Endothelial cell of hepatic sinusoid (primary cell): ENCODE measurements at regions not wholly inside any gene's neighbourhood (a gene's known extent, or its start where the extent isn't known, plus 50 kb on each side); places are given as distances from the start of the nearest gene placed in this dataset.

Experiments used
- in situ Hi-C: cut with HindIII; loops from 2 replicates; pipeline ENCODE4 v1.10.0; 2017; ENCODE audit warnings: low sequenced_read_pairs

DNA sequence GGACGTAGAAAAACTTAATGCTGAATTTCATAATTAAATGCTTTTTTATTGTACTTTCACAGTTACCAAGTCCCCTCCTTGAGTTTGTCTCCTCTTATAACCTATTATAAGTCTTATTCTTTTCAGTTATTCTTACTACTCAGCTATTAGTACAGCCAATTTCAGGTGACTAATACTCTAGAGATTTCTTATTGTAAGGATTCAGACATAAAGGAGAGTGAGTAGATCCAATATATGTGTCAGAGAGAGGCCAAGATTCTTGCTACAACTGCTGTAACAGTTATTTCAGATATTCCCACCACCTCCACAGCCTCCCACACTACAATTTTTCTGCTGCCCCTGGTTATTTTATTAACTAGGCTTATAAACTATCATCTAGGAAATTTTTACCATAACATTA lies 274.5 kb downstream of the GPAT3 start:
- in situ Hi-C loops, result no loop called here

DNA sequence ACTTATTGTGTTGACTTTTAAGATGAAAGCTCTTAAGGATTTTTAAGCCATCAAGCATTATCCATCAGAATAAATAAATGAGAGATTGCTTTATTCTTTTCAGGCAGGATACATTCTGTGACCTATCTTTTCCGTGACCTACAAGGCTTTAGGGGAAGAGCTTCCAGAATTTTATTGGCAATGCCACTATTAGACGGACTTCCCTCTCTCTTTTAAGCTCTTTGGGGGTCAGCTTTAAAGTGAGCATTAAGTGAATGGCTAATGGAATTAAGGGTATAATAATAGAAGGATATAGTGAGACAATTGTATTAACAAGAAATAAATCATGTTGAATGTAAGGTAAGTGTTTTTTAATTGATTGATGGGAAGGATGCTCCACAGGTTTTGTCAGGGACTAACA lies 273.7 kb downstream of the GPAT3 start:
- in situ Hi-C loops, result no loop called here

DNA sequence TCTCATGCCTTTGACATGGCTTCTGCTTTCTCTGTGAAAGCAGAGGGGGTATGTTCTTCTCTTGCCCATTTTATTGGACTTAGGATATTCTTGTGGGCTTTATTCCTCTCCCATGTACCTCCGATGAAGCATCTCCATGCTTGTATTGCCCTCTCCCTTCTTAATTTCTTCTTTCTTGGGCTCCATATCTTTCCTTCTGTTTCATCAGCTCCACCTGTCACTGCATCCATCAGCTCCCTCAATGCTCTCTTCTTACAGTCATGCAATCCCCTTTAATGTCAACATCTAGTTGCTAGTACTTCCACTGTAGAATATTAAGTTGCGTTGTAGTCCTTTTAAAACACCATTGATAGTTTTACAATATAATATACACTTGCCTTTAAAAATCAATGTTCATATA lies 257.6 kb downstream of the GPAT3 start:
- in situ Hi-C loops, result no loop called here

DNA sequence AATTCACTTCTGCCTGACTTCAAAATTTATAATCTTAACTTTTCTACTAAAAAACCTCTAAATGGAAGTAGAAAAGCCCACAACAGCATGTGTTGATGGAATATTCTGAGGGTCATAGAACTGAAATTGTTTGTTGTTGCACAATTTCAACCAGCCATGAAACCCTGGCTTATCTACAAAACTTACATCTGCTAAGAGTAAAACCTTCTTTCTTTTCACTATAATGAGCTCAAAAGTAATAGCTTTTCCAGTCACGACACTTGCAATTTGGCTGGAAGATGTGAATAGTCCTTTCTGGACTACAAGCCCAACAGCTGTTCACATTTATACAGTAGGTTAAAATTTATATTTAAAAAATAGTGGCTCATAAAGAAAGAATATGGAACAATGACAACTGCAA lies 250.0 kb downstream of the GPAT3 start:
- in situ Hi-C loops, result no loop called here

DNA sequence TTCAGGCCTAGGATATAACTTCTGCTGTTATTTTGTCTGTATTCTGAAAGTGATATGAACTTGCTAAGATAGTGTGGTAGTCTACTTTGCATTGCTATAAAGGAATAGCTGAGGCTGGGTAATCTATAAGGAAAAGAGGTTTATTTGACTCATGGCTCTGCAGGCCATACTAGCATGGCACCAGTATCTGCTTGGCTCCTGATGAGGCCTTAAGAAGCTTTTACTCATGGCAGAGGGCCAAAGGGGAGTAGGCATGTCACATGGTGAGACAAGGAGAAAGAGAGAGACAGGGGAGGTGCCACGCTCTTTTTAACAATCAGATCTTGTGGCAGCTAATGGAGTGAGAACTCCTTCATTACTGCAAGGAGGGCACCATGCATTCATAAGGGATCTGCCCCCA lies 247.3 kb downstream of the GPAT3 start:
- in situ Hi-C loops, result no loop called here

DNA sequence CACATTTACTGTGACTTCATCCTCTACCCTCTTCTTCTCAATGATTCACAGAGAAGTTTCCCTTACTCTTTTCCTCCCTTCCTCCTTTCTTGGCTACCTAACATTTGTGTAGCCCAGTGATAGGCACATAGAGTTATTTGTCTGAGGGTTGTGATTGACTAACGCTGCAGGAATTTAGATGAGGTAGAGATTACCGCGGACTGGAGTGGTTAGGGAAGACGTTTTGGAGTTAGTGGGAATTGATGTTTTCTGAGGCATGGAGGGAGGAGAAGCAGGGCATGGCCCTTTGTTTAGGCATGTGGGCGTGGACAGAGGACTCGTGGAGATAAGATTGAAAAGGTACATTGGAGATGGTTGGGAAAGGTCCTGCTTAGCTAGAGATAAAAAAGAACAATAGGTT lies 246.7 kb downstream of the GPAT3 start:
- in situ Hi-C loops, result no loop called here

DNA sequence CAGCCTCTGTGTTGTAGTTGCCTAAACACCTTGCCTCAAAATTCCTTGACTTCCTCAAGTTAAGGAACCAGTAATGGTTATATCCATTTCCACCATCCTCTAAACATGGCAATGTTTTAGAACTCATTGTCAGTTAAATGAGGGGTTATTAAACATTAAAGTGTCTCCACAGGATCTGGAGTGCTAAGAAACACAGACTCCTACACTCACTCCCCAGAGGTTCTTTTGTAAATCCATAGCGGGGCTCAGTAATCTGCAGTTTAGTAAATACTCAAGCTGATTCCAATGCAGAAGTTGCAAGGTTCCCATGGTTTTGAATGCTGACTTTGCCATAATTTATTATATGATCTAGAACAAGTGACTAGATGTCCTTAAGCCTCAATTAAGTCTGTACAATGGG lies 245.5 kb downstream of the GPAT3 start:
- in situ Hi-C loops, result no loop called here

DNA sequence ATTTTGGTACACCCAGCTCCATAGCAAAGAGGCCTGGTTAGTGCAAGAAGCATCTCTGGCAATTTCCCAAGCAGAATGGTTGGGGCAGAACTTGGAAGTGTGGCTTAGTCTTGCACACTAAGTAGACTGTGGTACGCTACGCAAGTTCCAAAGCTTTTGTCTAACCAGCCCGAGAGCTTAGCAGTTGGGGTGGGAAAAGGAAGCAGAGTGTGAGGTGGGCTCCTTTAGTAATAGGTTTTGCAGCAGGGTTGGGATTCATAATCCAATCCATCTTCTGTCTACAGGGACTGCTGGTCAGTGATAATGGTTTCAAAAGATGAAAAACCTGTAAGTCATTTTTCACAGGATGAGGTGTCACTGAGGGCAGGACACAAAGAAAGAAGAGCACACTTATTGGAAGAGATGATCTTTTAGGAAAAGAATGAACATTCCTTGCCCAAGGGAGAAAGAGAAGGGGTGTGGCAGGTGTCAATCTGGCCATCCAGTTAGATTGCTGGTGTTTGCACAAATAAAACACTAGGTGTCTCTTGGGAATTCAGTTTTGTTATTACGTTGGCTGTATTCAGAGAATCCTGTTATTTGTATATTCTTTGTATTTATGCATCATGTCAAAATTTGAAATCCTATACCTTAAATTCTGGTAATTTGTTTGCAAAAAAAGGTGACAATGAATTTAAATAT lies 244.3 kb downstream of the GPAT3 start:
- in situ Hi-C loops, result no loop called here

DNA sequence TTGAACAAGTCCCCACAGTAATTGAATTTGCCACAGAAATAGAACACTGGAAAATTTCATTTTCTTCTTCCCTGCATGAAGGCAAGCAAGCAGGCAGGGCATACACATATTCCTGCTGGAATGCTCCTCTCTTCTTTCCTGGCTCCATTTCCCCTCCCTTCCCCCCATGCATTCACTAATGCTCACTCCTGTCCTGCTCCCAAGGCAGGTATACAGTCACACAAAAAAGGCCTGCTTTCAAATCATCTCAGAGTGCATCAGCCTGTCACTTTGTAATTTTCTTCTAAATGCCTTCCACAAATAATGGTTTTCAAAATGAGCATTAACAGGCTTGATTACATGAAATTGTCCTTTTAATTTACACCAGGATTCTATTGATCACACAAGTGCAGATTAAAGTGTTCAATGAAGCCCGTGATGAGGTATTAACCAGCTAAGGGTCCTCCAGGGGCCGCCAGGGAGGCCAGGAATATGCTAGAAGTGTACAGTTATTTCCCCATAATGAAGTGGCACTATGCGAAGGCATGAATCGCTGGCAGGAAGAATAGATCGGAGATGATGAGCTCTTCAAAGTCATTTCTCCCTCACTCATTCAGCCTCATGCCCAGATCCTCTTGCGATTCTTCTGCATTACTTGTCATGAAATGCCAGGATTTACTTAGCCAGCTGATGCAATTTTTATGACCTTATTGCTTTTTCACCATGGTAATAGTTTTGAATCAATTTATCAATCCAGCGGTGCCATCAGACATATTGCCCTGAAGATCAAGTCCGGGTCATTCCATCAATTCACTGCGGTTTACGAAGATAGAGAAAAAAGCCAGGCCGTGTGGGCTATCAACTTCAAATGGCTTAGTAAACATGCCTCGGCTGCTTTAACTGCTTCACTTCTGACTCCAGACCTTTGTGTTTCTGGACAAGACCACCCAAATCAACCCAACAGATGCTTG lies 243.5 kb downstream of the GPAT3 start:
- in situ Hi-C loops, result no loop called here

DNA sequence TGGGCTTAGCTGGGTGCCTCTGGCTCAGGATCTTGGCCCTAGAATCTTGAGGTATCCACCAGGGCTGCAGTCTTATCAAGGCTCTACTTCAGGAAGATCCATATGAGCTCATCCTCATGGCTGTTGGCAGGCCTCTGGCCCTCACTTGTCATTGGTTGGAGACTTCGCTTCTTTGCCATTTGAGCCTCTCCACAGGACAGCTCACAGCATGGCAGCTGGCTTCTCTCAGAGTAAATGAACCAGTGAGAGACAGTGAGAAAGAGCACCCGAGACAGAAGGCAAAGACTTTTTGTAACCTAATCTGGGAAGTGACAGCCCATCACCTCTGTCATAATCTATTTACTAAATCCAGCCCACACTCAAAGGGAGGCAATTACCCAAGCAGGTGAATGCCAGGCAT lies 236.8 kb downstream of the GPAT3 start:
- in situ Hi-C loops, result loop anchor here (5.0 kb wide), 1 partner anchor 170 kb away; no protein-coding TSS in a partner anchor

DNA sequence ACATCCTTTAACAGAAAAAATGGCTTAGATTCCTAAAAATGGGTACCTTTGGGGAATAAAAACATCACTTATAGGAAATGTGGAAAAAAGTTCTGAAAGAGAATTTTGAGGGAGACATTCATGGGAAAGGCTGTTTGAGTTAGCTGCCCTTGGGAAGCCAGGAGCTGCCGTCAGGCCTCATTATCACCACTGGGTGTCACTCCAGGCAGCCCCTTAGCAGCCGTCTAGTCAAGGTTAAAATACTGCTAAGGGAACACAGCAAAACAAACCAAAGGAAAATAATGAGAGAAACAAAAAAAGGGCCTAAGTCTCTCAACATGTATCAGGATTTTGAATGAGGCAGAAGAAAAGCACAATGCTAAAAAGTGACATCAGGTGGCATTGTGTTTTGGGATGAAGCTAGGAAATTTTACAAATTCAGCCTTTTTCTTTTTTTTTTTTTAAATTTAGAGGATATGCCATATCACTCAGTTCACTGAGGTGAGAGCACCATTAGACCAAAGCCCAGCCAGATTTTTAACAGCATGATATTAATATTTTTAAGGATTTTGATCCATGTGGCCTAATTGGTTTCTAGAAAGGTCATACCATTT lies 235.3 kb downstream of the GPAT3 start:
- in situ Hi-C loops, result loop anchor here (5.0 kb wide), 1 partner anchor 171 kb away; no protein-coding TSS in a partner anchor

DNA sequence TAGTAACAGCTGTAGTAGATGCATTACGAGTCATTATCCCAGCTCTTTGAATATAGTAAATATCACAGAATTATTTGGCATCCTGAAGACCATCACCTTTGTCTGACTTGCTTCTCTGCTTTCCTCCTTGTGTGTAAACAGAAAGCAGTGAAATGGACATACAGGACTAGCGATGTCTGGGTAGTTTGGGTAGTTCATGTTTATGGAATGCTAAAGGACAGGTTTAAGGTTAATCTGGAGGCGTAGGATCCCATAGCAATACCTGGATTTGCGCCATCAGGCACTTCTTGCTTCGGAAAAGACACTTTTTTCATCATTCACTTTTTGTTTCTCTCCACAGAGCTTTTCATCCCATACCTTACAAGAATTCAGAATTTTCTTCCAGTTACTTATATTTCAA lies 232.2 kb downstream of the GPAT3 start:
- in situ Hi-C loops, result no loop called here

DNA sequence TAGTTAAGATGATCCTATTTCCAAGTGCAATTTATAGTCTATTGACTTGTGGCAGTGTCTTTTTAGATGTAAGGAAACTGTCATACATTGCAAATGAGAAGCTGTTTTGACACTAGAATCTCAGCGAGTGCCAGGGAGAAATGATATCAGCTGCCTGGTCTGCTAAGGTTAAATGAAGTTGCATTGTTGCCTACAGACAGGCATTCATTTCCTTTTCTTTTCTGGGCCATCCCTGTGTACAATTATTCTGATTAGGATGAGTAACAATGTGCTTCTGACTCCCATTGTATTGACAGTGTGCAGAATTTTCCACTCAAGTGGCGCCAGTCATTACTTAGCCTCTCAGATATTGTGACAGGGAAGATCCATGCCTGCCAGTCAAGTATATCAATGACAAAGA lies 231.2 kb downstream of the GPAT3 start:
- in situ Hi-C loops, result no loop called here

DNA sequence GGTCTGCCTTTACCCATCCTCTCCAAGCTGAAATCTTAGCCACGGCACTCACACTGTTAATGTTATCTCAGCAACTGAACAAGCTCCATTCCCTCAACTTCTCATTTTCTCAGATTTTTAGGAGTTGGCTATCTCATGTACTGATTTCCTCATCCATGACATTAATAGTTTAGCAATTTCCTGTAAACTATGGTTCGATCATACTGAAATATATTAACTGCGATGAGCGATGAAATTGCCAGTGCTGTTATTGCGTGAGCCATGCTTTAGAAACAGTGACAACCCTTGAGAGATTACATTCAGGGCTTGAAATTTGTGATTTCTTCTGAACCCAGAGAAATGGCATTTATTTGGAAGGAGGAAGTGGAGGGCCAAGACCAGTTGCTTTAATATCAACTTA lies 223.7 kb downstream of the GPAT3 start:
- in situ Hi-C loops, result no loop called here

DNA sequence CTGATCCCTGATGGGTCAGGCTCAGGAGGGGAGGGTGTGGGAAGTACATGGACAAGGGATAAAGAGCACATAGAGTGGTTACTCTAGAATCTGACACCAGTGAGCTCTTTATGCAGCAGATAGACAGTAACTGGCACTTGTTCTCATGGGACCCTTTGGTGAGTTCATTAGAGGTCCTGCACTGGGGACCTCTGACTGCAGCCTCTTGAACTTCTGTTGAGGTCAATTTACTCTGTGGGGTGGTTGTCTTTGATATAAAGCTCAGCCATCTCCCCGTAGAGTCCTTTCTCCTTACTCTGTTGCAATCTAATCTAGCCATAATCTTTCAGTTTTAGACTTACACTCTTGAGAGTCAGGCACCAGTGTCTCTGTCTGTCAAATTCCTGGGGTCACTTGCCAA lies 222.4 kb downstream of the GPAT3 start:
- in situ Hi-C loops, result no loop called here

DNA sequence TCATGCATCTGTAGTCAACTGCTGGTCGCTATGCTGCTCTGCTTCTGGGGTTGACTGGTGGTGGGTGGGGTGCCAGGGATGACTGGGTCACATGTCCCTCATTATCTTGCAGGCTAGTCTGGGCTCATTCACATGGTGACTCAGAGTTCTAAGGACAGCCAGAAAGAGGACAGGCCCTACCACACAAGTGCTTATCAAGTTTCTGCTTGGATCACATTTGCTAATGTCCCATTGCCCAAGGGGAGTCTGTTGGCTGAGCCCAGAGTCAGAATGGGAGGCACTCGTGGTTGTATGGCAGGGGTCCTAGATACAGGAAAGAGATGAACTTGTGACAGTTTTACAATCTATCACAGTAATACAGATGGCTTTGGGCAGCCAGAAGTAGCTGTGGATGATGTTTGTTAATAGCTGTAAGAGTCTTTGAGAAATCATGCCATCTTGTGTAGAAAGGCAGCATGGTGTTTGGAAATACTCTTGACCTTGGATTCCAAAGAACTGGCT lies 221.3 kb downstream of the GPAT3 start:
- in situ Hi-C loops, result no loop called here

DNA sequence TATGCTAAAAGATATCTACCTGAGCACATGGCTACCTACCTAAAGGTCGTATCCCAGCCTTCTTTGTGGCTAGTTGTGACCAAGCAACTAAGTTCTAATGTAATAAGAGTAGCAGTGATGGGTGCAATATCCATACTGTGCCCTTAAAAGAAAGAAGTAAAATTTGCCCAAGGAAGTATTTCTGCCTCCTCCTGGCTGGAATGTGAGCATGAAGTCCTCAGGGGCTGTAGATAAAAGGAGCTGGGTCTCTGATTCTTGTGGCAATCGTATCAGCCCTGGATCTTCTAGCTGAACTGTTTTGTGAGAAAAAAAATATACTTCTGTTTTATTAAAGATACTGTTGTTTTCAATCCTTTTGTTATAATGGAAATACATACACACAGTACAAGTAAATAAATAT lies 217.4 kb downstream of the GPAT3 start:
- in situ Hi-C loops, result no loop called here

DNA sequence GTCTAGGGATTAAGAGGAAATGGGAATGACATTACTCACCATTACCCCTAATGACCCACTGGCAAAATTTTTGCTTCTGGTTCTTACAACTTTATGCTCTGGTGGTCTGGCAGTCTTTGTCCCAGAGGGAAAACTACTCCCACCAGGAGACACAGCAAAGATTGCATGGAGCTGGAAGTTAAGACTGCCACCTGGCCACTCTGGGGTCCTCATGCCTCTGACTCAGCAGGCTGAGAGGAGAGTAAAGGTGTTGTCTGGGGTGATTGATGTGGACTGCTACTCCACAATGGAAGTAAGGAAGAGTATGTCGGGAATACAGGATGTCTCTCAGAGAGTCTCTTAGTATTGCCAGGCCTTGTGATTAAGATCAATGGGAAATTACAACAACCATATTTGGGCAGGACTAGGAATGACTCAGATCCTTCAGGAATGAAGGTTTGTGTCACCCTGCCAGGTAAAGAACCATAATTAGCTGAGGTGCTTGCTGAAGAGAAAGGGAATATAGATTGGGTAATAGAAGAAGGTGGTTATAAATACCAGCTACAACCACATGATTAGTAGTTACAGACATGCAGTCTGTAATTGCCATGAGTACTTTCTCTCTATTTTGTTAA lies 215.5 kb downstream of the GPAT3 start:
- in situ Hi-C loops, result no loop called here

DNA sequence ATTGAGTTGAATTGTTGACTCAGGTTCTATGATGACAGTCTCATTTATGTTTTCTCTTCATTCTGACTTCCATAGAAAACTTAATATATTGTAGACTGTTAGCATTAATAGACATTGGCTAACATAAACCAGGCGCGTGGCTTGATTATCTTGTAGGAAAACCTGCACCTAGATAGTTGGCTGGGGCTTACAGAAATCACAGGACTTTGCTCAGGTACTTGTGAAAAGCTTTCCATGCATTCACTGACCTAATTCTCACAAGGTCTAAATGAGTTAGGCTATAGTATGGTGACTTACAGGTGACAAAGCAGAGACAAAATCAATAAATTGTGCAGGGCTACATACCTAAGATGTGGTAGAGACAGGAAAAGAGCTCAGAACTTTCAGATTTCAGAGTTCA lies 212.8 kb downstream of the GPAT3 start:
- in situ Hi-C loops, result no loop called here

DNA sequence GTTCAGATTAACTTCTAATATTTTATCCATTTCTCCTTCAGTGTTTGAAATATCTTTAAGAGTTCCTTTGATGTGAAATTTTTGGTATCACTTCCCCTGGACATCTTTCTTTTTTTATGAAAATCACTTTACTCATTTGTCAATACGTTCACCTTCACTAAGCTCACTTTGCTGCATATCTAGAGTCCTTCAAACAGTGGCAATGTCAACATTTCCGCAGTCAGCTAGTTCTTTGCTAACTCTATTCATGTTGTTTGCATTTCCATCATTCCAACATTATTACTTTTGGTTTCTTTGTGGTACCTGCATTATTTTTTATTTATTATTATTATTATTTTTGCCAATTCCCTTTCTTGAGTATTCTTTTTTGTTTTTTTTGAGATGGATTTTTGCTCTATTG lies 203.0 kb downstream of the GPAT3 start:
- in situ Hi-C loops, result no loop called here

DNA sequence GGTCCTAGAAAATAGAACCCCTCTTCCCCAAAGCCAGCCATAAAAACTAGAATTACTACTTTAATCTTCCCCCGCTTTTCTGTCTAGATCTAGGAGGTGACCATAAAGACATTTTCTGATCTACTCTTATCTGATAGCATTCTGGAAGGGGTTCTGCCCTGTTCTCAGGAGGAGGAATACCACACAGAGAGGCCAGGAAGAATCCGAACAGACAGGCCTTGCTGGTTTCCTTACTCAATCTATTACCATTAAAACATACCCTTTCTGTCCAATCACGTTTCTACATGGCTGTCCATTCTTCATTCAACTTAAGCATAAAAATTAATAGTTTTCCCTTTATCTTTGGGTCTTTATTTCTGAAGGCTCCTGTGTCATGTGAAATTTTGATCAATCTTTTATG lies 198.7 kb downstream of the GPAT3 start:
- in situ Hi-C loops, result no loop called here
